ENCODE measurements at regions not wholly inside any gene's neighbourhood (a gene's known extent, or its start where the extent isn't known, plus 50 kb on each side); places are given as distances from the start of the nearest gene placed in this dataset.
"Not testable (repeated sequence)": the region's sequence is repeated elsewhere in the genome, so short reads cannot be mapped to it uniquely, and the experiment has no call there.

GRCh38 chr13:97542102-97542685, 108.2 kb downstream of the RAP2A start:
- TF ChIP-seq FOXK2 (IDR thresholded peaks at IDR 0.05) = no peak
- TF ChIP-seq TARDBP (IDR thresholded peaks at IDR 0.05) = no peak
- no peak for TF ChIP-seq NFRKB (IDR thresholded peaks at IDR 0.05)
- TF ChIP-seq SP1 (IDR thresholded peaks at IDR 0.05) = no peak
- TF ChIP-seq FOXM1 (IDR thresholded peaks at IDR 0.05; ENCODE audit: borderline replicate concordance) = no peak
- no peak for TF ChIP-seq BHLHE40 (IDR thresholded peaks at IDR 0.05; ENCODE audit: borderline replicate concordance)
- TF ChIP-seq FOXA1 (IDR thresholded peaks at IDR 0.05) = no peak
- no peak for TF ChIP-seq SUZ12 (IDR thresholded peaks at IDR 0.05)
- no peak for TF ChIP-seq LEF1 (IDR thresholded peaks at IDR 0.05; ENCODE audit: borderline replicate concordance)
- no peak for TF ChIP-seq ZNF384 (IDR thresholded peaks at IDR 0.05)
- TF ChIP-seq PKNOX1 (IDR thresholded peaks at IDR 0.05) = no peak
- TF ChIP-seq CTBP1 (IDR thresholded peaks at IDR 0.05; ENCODE audit: borderline replicate concordance) = no peak
- ChIA-PET POLR2A (no interaction called here), CTCF (no interaction called here)
- DNase-seq (ENCODE audit: extremely low spot score) = no peak

GRCh38 chr13:97544031-97544765, 110.2 kb downstream of the RAP2A start:
- no peak for DNase-seq (ENCODE audit: extremely low spot score)
- POLR2A ChIA-PET = no interaction called here

GRCh38 chr13:97544971-97545499, 111.1 kb downstream of the RAP2A start:
- CTCF ChIA-PET; POLR2A ChIA-PET; DNase-seq (ENCODE audit: extremely low spot score): not testable (repeated sequence)

More at GRCh38 chr13:97544031-97544765, 110.2 kb downstream of the RAP2A start:
- CTCF ChIA-PET = interaction anchor here (0.8 kb wide), 1 partner anchor 15 kb away, joined by 3 read pairs; no protein-coding TSS in a partner anchor
- no peak for TF ChIP-seq ARNT (IDR thresholded peaks at IDR 0.05)
- no peak for TF ChIP-seq FOXA1 (IDR thresholded peaks at IDR 0.05)

- no peak for DNase-seq (ENCODE audit: extremely low spot score)
- TF ChIP-seq PKNOX1 (IDR thresholded peaks at IDR 0.05) (no peak), L3MBTL2 (conservative IDR thresholded peaks at IDR 0.05) (no peak), FOXA1 (IDR thresholded peaks at IDR 0.05) (no peak), TARDBP (IDR thresholded peaks at IDR 0.05) (no peak), BHLHE40 (IDR thresholded peaks at IDR 0.05; ENCODE audit: borderline replicate concordance) (no peak), NFRKB (IDR thresholded peaks at IDR 0.05) (no peak), HDGF (IDR thresholded peaks at IDR 0.05; ENCODE audit: borderline replicate concordance) (no peak), ARNT (IDR thresholded peaks at IDR 0.05) (no peak), SP1 (IDR thresholded peaks at IDR 0.05) (no peak), FOXM1 (IDR thresholded peaks at IDR 0.05; ENCODE audit: borderline replicate concordance) (no peak), SUZ12 (IDR thresholded peaks at IDR 0.05) (no peak), ELF4 (IDR thresholded peaks at IDR 0.05) (no peak), ZNF384 (IDR thresholded peaks at IDR 0.05) (no peak), FOXK2 (IDR thresholded peaks at IDR 0.05) (no peak), LEF1 (IDR thresholded peaks at IDR 0.05; ENCODE audit: borderline replicate concordance) (no peak), CTBP1 (IDR thresholded peaks at IDR 0.05; ENCODE audit: borderline replicate concordance) (no peak)
- CTCF ChIA-PET = no interaction called here
- POLR2A ChIA-PET = interaction anchor here (1.0 kb wide), 1 partner anchor 115 kb away, joined by 3 read pairs; no protein-coding TSS in a partner anchor
These were observed 114.2 kb downstream of the RAP2A start for GRCh38 chr13:97548138-97548537.

GRCh38 chr13:97548711-97549110, 114.7 kb downstream of the RAP2A start:
- no peak for DNase-seq (ENCODE audit: extremely low spot score)
- POLR2A ChIA-PET = interaction anchor here (1.0 kb wide), 1 partner anchor 116 kb away, joined by 3 read pairs; no protein-coding TSS in a partner anchor
- CTCF ChIA-PET = no interaction called here
- no peak for TF ChIP-seq FOXA1 (IDR thresholded peaks at IDR 0.05)

- DNase-seq (ENCODE audit: extremely low spot score) = no peak
- ChIA-PET POLR2A (interaction anchor here (1.0 kb wide), 1 partner anchor 116 kb away, joined by 3 read pairs; no protein-coding TSS in a partner anchor), CTCF (no interaction called here)
- TF ChIP-seq PKNOX1 (IDR thresholded peaks at IDR 0.05) (0 out of 2 replicates have a peak, but pooled peaks have one; percentile 13), HDGF (IDR thresholded peaks at IDR 0.05; ENCODE audit: borderline replicate concordance) (no peak)
These were observed 115.2 kb downstream of the RAP2A start for GRCh38 chr13:97549201-97549600.

GRCh38 chr13:97554496-97554895, 120.5 kb downstream of the RAP2A start:
- DNase-seq (ENCODE audit: extremely low spot score) = no peak
- ChIA-PET CTCF (no interaction called here), POLR2A (no interaction called here)
- TF ChIP-seq PKNOX1 (IDR thresholded peaks at IDR 0.05) = peak; percentile 21; the same call in 1 of the 2 replicates
- no peak for TF ChIP-seq SUZ12 (IDR thresholded peaks at IDR 0.05)
- no peak for TF ChIP-seq NFRKB (IDR thresholded peaks at IDR 0.05)
- no peak for TF ChIP-seq TARDBP (IDR thresholded peaks at IDR 0.05)
